A549 (cell line): ENCODE measurements at regions not wholly inside any gene's neighbourhood (a gene's known extent, or its start where the extent isn't known, plus 50 kb on each side); places are given as distances from the start of the nearest gene placed in this dataset.

Experiments
- CBX2 ChIP-seq: fragments of 200-600 bp; sonication (generic); IDR thresholded peaks from 2 replicates; pipeline ENCODE4 v1.6.1; 2016; ENCODE audit warnings: low read depth, mild to moderate bottlenecking, borderline replicate concordance
- CEBPB ChIP-seq, 2 experiments: fragments of >200 bp in 1 of 2; sonication (Bioruptor Twin) in 1 of 2; formaldehyde crosslinking in 1 of 2; IDR thresholded peaks; 2 replicates each; pipeline ENCODE4 v1.6.1; 2012 to 2016
- CTCF ChIP-seq: fragments of >200 bp; sonication (Bioruptor Twin); formaldehyde crosslinking; IDR thresholded peaks from 3 replicates; pipeline ENCODE4 v1.5.1; 2016
- EP300 ChIP-seq, 2 experiments: fragments of >200 bp; sonication (Bioruptor Twin); formaldehyde crosslinking; IDR thresholded peaks; 2 replicates in 1 of 2; 3 replicates in 1 of 2; pipeline ENCODE4 v1.6.1; 2016 to 2017
- NFE2L2 ChIP-seq: fragments of 150-350 bp; conservative IDR thresholded peaks from 2 replicates; pipeline ENCODE4 v1.6.1; 2014; ENCODE audit warnings: low read length
- NR3C1 ChIP-seq: fragments of >200 bp; sonication (Bioruptor Twin); formaldehyde crosslinking; IDR thresholded peaks from 3 replicates; pipeline ENCODE4 v1.6.1; 2017
- PBX3 ChIP-seq: IDR thresholded peaks from 2 replicates; pipeline ENCODE4 v1.6.1; 2012
- POLR2A ChIP-seq: IDR thresholded peaks from 2 replicates; pipeline ENCODE4 v1.6.1; 2012; ENCODE audit warnings: mild to moderate bottlenecking, low read length
- RAD21 ChIP-seq, 2 experiments: fragments of >200 bp in 1 of 2; sonication (Bioruptor Twin) in 1 of 2; formaldehyde crosslinking in 1 of 2; IDR thresholded peaks in 1 of 2; conservative IDR thresholded peaks in 1 of 2; 2 replicates in 1 of 2; 3 replicates in 1 of 2; pipeline ENCODE4 v1.6.1; 2012 to 2018; ENCODE audit warnings: inconsistent platforms in 1 of 2
- REST ChIP-seq: fragments of 200-600 bp; sonication (generic); IDR thresholded peaks from 2 replicates; pipeline ENCODE4 v1.6.1; 2016; ENCODE audit warnings: antibody characterized with exemption, mild to moderate bottlenecking, moderate library complexity
- ZSCAN20 ChIP-seq: fragments of 250-450 bp; sonication (Bioruptor Pico); IDR thresholded peaks from 2 replicates; pipeline ENCODE4 v1.8.0; 2022; ENCODE audit warnings: mild to moderate bottlenecking, moderate library complexity

- TF ChIP-seq CEBPB (IDR thresholded peaks at IDR 0.05) (no peak), RAD21 (conservative IDR thresholded peaks at IDR 0.05 in 1 of 2, IDR thresholded peaks at IDR 0.05 in 1 of 2) (no peak), CTCF (no peak), EP300 (IDR thresholded peaks at IDR 0.05) (no peak), POLR2A (no peak), REST (no peak), PBX3 (no peak), CBX2 (no peak), NFE2L2 (no peak), ZSCAN20 (CRISPR knock-in tag) (no peak), NR3C1 (no peak)
Measured at GRCh38 chr4:72887152-72887551, 182.4 kb downstream of the COX18 start.
